Suppressor macrophage treated with lipopolysaccharide for 4 hours (primary cell): ENCODE measurements at regions not wholly inside any gene's neighbourhood (a gene's known extent, or its start where the extent isn't known, plus 50 kb on each side); places are given as distances from the start of the nearest gene placed in this dataset.

ENCODE experiments used
- DNase-seq: peaks from one replicate; pipeline ENCODE4 v3.0.0-alpha.2; 2020

DNA sequence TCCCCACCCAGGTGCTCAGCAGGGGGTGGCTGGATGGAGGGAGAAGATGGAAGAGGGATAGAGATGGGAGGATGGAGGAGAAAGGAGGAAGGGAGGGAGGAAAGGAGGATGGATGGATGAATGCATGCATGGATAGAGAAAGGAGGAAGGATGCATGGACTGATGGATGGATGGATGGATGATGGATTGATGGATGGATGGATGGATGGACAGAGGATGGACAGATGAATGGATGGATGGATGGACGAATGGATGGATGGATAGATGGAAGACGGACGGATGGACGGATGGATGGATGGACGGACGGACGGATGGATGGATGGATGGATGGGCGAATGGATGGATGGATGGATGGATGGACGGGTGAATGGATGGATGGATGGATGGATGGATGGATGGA, 64.1 kb downstream of the NCOR2 start:
- DNase-seq: no peak

- DNase-seq: no peak
These were observed 65.0 kb downstream of the NCOR2 start for GRCh38 chr12:124502379-124502778.

DNA sequence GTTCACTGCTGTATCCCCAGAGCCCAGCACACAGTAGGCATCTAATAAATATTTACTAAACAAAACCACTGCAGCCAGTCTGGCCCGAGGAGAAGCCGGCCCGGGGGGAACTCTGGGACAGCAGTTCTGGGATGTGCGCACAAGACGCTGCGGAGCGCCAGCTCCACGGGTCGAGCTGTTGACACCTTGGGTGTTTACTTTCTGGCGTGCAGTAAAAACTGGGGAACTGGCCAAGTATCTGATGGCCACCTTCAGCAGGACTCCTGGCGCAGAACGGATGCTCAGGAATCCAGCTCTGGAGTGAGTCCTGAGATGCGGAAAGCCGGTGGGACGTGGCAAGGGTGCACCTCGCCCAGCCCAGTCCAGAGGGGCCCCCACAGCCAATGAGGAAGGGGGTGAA, 65.6 kb downstream of the NCOR2 start:
- DNase-seq: no peak

DNA sequence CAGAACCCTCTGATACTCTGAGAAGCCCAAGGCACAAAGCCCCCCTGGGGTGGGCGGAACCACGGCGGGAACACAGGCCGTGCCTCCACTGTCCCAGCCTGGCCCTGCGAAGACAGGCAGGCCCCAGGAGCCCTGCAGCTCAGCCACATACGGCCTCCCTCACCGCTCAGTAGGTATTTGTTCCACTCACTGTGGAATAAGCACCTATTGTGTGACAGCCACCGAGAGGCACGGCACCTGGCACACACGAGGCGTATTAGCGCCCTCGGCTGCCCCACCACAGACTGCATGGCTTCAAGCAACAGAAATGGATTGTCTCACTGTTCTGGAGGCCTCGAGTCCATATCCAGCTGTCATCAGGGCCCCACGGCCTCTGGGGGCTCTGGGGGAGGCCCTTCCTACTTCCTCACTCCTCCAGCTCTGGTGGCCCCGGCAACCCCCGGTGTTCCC, 66.3 kb downstream of the NCOR2 start:
- no peak for DNase-seq

DNA sequence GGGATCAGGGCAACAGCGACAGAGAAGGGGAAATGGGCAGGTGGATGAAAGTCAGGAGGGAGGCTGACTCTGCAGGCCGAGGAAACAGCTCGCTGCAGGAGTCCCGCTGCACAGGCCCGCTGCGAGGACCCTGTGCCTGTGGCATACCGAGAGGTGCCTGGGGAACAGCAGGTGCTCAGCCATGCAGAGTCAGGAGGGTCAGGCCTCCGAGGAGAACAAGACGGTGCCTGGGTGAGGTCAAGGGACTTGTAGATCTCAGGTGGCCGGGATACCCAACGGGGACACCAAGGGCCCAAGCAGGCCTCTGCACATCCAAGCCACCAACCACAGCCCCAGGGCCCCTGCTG, 67.5 kb downstream of the NCOR2 start:
- no peak for DNase-seq

- DNase-seq: no peak
These were observed 68.1 kb downstream of the NCOR2 start for GRCh38 chr12:124499190-124499753.

GRCh38 chr12:124498275-124499189, 68.9 kb downstream of the NCOR2 start:
- peak; percentile 70 for DNase-seq

DNA sequence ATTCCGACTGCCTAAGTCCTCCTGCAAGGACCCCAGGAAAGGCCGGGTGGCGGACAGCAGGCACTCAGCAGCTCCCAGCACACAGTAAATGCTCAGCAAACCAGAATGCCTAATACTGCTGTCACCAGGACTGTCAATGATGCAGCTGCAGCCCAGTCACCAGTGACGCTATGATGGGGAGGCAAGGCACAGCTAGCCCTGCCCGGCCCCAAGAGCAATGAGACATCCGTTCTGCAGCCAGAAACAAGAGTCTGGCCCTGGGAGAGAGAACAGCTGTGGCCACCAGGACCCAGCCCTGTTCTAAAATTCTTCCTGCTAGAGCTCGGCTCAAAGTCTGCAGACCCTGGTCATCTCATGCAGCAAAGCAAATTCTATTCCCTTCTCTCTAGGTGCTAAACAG, 69.8 kb downstream of the NCOR2 start:
- peak; percentile 59 for DNase-seq

- DNase-seq: peak; percentile 48
These were observed 70.4 kb downstream of the NCOR2 start for GRCh38 chr12:124497039-124497438.

DNA sequence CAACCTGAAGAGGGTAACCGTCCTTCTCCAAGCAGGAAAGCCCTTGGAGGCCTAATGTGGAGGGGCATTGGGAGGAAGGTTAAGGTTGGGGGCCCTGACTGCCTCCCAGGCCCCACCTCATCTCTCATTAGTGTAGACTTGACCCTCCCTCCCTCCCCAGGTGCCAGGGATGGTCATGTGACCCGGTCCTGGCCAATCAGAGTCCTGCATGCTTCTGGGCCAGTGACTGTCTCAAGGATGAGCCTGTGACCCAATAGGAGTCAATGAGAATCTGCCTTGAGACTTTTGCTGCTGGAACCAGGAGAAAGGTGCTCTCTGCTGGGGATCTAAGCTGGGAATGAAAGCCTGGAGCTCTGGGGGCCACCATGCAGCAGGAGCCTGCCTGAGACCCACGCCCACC, 70.8 kb downstream of the NCOR2 start:
- DNase-seq: peak; percentile 12

- DNase-seq: no peak
These were observed 72.0 kb downstream of the NCOR2 start for GRCh38 chr12:124495194-124495983.

GRCh38 chr12:124494751-124495129, 72.7 kb downstream of the NCOR2 start:
- DNase-seq: no peak

DNA sequence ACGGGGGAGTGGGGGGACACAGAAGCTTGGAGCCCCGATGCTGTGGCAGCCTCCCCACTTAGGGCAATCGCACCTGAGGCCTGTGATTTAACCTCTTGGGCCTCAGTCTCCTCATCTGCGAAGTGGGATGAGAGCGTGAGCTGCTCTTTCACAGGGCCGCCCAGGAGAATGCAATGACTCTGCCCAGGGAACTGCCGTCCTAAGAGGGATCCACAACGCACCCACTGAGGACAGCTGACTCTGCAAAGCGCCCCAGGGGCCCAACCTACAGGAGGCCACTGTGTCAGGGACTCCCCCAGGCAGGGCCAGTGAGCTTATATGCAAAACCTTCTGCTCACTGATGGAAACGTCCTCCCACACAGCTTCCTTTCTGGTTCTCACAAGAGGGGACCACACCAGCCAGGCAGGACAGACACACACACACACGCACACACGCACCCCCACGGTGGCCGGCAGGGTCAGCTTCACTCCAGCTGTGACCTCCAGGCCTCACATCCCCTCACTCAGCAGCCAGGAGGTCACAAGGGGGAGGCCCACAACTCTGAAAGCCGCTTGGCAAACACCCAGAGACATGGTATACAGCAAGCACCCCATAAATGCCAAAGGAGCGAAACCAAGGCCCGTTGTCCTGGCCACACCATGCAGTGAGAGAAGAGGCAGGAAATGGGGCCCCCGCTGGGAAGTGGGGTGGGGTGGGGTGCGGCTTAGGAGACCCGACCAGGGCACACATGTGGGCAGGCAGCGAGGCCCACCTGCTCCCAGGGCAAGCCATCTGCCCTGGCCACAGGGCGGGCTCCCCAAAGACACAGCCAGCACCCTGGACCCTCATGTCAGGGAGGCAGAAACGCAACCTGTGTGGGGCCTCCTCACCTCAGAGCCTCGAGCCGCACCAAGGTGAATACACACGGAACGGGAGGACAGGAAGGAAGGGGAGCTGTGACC, 73.3 kb downstream of the NCOR2 start:
- peak; percentile 77 for DNase-seq

- DNase-seq: no peak
These were observed 74.3 kb downstream of the NCOR2 start for GRCh38 chr12:124492879-124493808.

DNA sequence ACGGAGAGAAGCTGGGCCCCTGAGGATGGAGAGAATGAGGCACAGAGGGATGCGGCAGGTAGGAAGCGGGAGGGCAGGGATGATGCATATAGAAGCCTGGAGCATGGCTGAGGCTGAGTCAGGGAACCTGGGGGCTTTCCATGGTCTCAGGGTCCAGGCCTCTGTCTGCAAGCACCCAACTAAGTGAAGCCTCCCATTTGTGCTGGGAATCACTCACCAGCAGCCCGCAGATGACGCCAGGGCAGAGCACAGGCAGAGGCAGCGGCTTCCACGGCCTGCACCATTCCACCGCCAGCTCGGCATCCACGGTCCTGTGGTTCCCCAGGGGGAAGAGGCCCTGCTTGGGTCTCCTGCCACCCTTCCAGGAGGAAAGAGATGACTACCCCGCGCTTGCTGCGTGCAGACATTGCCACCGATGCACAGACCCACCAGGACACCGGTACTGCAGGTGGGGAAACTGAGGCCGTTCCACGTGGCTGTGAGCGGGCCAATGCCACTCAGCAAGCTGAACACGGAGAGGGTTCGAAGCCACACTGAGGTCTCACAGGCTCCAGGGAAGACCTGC, 75.5 kb downstream of the NCOR2 start:
- DNase-seq: no peak

DNA sequence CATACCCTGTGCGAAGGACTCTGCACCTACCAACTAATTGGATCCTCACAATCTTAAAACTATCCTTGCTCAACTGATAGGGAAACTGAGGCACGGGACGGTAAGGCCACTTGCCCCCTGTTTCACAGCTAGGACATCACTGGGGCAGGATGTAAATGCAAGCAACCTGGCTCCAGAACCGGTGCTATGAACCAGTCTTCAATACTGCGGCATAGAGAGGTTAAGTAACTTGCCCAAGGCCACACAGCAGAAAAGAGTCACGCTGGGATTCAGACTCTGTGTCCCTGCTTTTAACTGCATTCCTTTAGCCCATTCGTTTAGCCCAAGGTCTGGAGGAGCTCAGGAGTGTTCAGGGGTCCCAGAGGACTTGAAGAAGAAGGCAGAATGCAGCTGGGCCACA, 76.1 kb downstream of the NCOR2 start:
- DNase-seq: no peak

- DNase-seq: no peak
These were observed 76.7 kb downstream of the NCOR2 start for GRCh38 chr12:124490584-124491305.

- DNase-seq: no peak
These were observed 77.4 kb downstream of the NCOR2 start for GRCh38 chr12:124489915-124490583.

DNA sequence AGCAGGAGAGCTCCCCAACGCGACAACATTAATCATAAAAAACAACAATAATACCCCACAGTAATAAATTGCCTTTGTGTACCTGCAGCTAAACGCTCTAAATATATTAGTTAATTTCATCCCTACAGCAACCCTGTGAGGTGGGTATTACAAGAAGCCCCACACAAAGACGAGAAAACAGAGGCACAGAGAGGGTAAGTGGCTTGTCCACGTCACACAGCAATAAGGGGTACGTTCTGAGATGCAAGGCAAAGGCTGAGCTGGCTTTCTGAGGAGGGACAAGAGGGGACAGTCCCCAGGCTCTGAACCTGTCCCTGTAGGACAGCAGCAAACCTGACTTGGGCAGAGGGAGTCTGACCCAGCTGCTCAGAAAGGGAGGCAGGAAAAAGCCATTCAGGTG, 78.2 kb downstream of the NCOR2 start:
- no peak for DNase-seq

DNA sequence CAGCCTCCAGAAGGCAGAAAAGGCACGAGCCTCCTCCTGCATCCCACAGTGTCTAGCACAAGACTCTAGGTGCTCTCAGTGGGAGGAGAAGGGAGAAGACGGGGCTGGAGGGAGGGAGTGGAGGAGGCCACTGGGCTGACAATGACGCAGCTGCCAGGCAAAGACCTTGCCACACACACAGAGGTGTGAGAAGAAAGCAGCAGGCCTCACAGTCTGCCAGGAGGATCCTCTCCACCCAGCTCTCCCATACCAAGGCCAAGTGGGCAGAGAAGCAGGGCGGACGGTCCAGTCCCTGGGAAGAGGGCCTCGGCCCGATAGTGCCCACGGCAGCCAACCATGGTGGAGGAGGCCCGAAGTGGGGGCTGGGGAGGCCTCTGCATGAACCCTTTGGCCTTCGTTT, 78.9 kb downstream of the NCOR2 start:
- no peak for DNase-seq
